ENCODE measurements at regions not wholly inside any gene's neighbourhood (a gene's known extent, or its start where the extent isn't known, plus 50 kb on each side); places are given as distances from the start of the nearest gene placed in this dataset.

GRCh38 chr4:170145120-170145519 is 55.4 kb upstream of the AADAT start:
- Mint-ChIP-seq H3K27ac (no peak overlapping the region), H3K36me3 (ENCODE audit: low read depth) (no peaks in the 10 kb centered on the region), H3K4me1 (ENCODE audit: low read depth) (no peaks in the 10 kb centered on the region), H3K27me3 (ENCODE audit: low read depth) (no peaks in the 10 kb centered on the region), H3K4me3 (no peak overlapping the region), H3K9me3 (no peaks in the 10 kb centered on the region)
- DNase-seq (ENCODE audit: low spot score), result no peak

- Mint-ChIP-seq H3K27ac (no peak overlapping the region), H3K9me3 (no peaks in the 10 kb centered on the region), H3K4me1 (ENCODE audit: low read depth) (peaks cover 4% of the 10 kb centered on the region), H3K36me3 (ENCODE audit: low read depth) (no peaks in the 10 kb centered on the region), H3K27me3 (ENCODE audit: low read depth) (no peaks in the 10 kb centered on the region), H3K4me3 (no peak overlapping the region)
- no peak for DNase-seq (ENCODE audit: low spot score)
Observed at GRCh38 chr4:170139764-170140163, 50.0 kb upstream of the AADAT start.
